GM23338 (cell line): ENCODE measurements at regions not wholly inside any gene's neighbourhood (a gene's known extent, or its start where the extent isn't known, plus 50 kb on each side); places are given as distances from the start of the nearest gene placed in this dataset.

ENCODE experiments used
- ATAC-seq: fragments of 200-7000 bp; cut with Tn5 transposase; 3 replicates; pipeline ENCODE4 v1.9.1; 2020
- DNase-seq: peaks from one replicate; pipeline ENCODE4 v3.0.0-alpha.2; 2015; ENCODE audit warnings: low spot score
- H2AFZ ChIP-seq: fragments of 200-600 bp; sonication (generic); 2 replicates; pipeline ENCODE4 v1.8.0; 2016; ENCODE audit warnings: antibody characterized with exemption, mild to moderate bottlenecking, moderate library complexity
- H3F3A ChIP-seq: fragments of 200-600 bp; sonication (generic); replicated peaks from 2 replicates; pipeline ENCODE4 v1.8.0; 2017; ENCODE audit warnings: antibody characterized with exemption, mixed run types, low read depth
- H3K27ac ChIP-seq: fragments of 200-600 bp; sonication (generic); 2 replicates; pipeline ENCODE4 v1.6.1; 2016; ENCODE audit warnings: low read depth
- H3K27me3 ChIP-seq: fragments of 200-600 bp; sonication (generic); 2 replicates; pipeline ENCODE4 v1.8.0; 2016; ENCODE audit warnings: mild to moderate bottlenecking, mixed run types, moderate library complexity; ENCODE audit not compliant: insufficient read depth
- H3K36me3 ChIP-seq: fragments of 200-600 bp; sonication (generic); 2 replicates; pipeline ENCODE4 v1.8.0; 2016; ENCODE audit warnings: mild to moderate bottlenecking; ENCODE audit not compliant: insufficient read depth
- H3K4me1 ChIP-seq: fragments of 200-600 bp; sonication (generic); 2 replicates; pipeline ENCODE4 v1.8.0; 2016; ENCODE audit warnings: mild to moderate bottlenecking, moderate library complexity; ENCODE audit not compliant: insufficient read depth
- H3K4me2 ChIP-seq: fragments of 200-600 bp; sonication (generic); 2 replicates; pipeline ENCODE4 v1.7.1; 2017; ENCODE audit warnings: mixed run types
- H3K4me3 ChIP-seq: fragments of 200-600 bp; sonication (generic); 2 replicates; pipeline ENCODE4 v1.6.1; 2016; ENCODE audit warnings: mixed run types
- H3K79me2 ChIP-seq: fragments of 200-600 bp; sonication (generic); replicated peaks from 2 replicates; pipeline ENCODE4 v1.8.0; 2017; ENCODE audit warnings: mild to moderate bottlenecking; ENCODE audit not compliant: insufficient read depth
- H3K9me2 ChIP-seq: fragments of 200-600 bp; sonication (generic); 2 replicates; pipeline ENCODE4 v1.8.0; 2017; ENCODE audit not compliant: insufficient read depth
- H4K20me1 ChIP-seq: fragments of 200-600 bp; sonication (generic); replicated peaks from 2 replicates; pipeline ENCODE4 v1.8.0; 2017; ENCODE audit warnings: mild to moderate bottlenecking; ENCODE audit not compliant: insufficient read depth
- H3K27ac Mint-ChIP-seq: 2 replicates; pipeline ENCODE4 v1.8.0; 2020; ENCODE audit warnings: inconsistent platforms, mild to moderate bottlenecking, moderate library complexity, mixed read lengths
- H3K27me3 Mint-ChIP-seq: 3 replicates; pipeline ENCODE4 v1.8.0; 2022; ENCODE audit warnings: low read depth, mild to moderate bottlenecking, moderate library complexity, mixed read lengths, inconsistent platforms; ENCODE audit not compliant: insufficient read depth, poor library complexity
- H3K36me3 Mint-ChIP-seq: 3 replicates; pipeline ENCODE4 v1.8.0; 2021; ENCODE audit warnings: low read depth, mild to moderate bottlenecking, inconsistent platforms, moderate library complexity, mixed read lengths
- H3K4me1 Mint-ChIP-seq: 3 replicates; pipeline ENCODE4 v1.8.0; 2020; ENCODE audit warnings: mild to moderate bottlenecking, inconsistent platforms, mixed read lengths
- H3K4me3 Mint-ChIP-seq: 3 replicates; pipeline ENCODE4 v1.8.0; 2021; ENCODE audit warnings: moderate library complexity, mild to moderate bottlenecking, inconsistent platforms, mixed read lengths
- H3K9me3 Mint-ChIP-seq: 3 replicates; pipeline ENCODE4 v1.8.0; 2020; ENCODE audit warnings: moderate library complexity, mild to moderate bottlenecking, inconsistent platforms, mixed read lengths
- CREB1 ChIP-seq: fragments of 250-450 bp; sonication (Bioruptor Pico); IDR thresholded peaks from 2 replicates; pipeline ENCODE4 v1.5.0; 2020; ENCODE audit warnings: low read depth, mild to moderate bottlenecking, moderate library complexity
- NANOG ChIP-seq: IDR thresholded peaks from 2 replicates; pipeline ENCODE4 v1.6.1; 2016; ENCODE audit warnings: antibody characterized with exemption, borderline replicate concordance
- STAT1 ChIP-seq: IDR thresholded peaks from one replicate; pipeline ENCODE4 v1.6.1; 2016; ENCODE audit warnings: antibody characterized with exemption; ENCODE audit not compliant: unreplicated experiment
- ZNF331 ChIP-seq: fragments of 250-450 bp; sonication (Bioruptor Pico); IDR thresholded peaks from 2 replicates; pipeline ENCODE4 v1.5.0; 2020; ENCODE audit warnings: low read depth, mild to moderate bottlenecking, moderate library complexity
- TF ChIP-seq, protein P1 (sequence below): fragments of 250-450 bp; sonication (Bioruptor Pico); IDR thresholded peaks from 2 replicates; pipeline ENCODE4 v1.5.0; 2020; ENCODE audit warnings: mild to moderate bottlenecking, moderate library complexity

DNA sequence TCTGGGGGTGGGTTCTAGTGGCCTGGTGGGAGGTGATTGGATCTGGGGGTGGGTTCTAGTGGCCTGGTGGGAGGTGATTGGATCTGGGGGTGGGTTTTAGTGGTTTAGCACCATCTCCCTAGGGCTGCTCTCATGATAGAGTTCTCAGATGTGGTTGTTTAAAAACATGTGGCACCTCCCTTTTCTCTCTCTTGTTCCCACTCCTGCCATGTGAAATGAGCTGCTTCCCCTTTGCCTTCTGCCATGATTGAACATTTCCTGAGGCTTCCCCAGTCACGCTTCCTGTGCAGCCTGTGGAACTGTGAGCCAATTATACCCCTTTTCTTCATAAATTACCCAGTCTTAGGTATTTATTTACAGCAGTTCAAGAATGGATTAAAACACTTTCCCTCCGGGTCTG, 327.3 kb upstream of the AJAP1 start:
- Histone ChIP-seq H3K27ac (no peak overlapping the region), H3K9me2 (no peaks in the 10 kb centered on the region), H3K36me3 (no peaks in the 10 kb centered on the region), H4K20me1 (no peaks in the 10 kb centered on the region), H3K4me3 (no peak overlapping the region), H2AFZ (no peak overlapping the region), H3K27me3 (no peaks in the 10 kb centered on the region), H3K4me1 (no peaks in the 10 kb centered on the region), H3F3A (no peaks in the 10 kb centered on the region), H3K79me2 (no peaks in the 10 kb centered on the region), H3K4me2 (no peak overlapping the region)
- no peaks in the 10 kb centered on the region; the same call in 2 of the 3 replicates for H3K4me1 Mint-ChIP-seq
- H3K36me3 Mint-ChIP-seq = peaks cover 54% of the 10 kb centered on the region
- peaks cover 8% of the 10 kb centered on the region for H3K27me3 Mint-ChIP-seq
- no peak overlapping the region for H3K4me3 Mint-ChIP-seq
- ATAC-seq (no peak), DNase-seq (no peak)
- H3K27ac Mint-ChIP-seq = no peak overlapping the region
- peaks cover 100% of the 10 kb centered on the region for H3K9me3 Mint-ChIP-seq
- TF ChIP-seq STAT1 (no peak), ZNF331 (no peak), CREB1 (CRISPR knock-in tag) (no peak), NANOG (no peak)

GRCh38 chr1:4328402-4329071, 325.9 kb upstream of the AJAP1 start:
- no peak for DNase-seq

GRCh38 chr1:4330805-4331766, 323.3 kb upstream of the AJAP1 start:
- Histone ChIP-seq H3K27ac (no peak overlapping the region), H2AFZ (no peak overlapping the region), H3K4me1 (no peaks in the 10 kb centered on the region), H3K4me2 (no peak overlapping the region), H3K79me2 (no peaks in the 10 kb centered on the region), H3K36me3 (no peaks in the 10 kb centered on the region), H3F3A (no peaks in the 10 kb centered on the region), H3K27me3 (no peaks in the 10 kb centered on the region), H4K20me1 (no peaks in the 10 kb centered on the region), H3K4me3 (no peak overlapping the region), H3K9me2 (no peaks in the 10 kb centered on the region)
- H3K27ac Mint-ChIP-seq = no peak overlapping the region
- no peaks in the 10 kb centered on the region; the same call in 2 of the 3 replicates for H3K4me1 Mint-ChIP-seq
- H3K4me3 Mint-ChIP-seq = no peak overlapping the region
- peaks cover 4% of the 10 kb centered on the region for H3K27me3 Mint-ChIP-seq
- peaks cover 89% of the 10 kb centered on the region for H3K9me3 Mint-ChIP-seq
- peaks cover 38% of the 10 kb centered on the region for H3K36me3 Mint-ChIP-seq
- DNase-seq = no peak
- no peak for ATAC-seq
- TF ChIP-seq, protein P1, sequence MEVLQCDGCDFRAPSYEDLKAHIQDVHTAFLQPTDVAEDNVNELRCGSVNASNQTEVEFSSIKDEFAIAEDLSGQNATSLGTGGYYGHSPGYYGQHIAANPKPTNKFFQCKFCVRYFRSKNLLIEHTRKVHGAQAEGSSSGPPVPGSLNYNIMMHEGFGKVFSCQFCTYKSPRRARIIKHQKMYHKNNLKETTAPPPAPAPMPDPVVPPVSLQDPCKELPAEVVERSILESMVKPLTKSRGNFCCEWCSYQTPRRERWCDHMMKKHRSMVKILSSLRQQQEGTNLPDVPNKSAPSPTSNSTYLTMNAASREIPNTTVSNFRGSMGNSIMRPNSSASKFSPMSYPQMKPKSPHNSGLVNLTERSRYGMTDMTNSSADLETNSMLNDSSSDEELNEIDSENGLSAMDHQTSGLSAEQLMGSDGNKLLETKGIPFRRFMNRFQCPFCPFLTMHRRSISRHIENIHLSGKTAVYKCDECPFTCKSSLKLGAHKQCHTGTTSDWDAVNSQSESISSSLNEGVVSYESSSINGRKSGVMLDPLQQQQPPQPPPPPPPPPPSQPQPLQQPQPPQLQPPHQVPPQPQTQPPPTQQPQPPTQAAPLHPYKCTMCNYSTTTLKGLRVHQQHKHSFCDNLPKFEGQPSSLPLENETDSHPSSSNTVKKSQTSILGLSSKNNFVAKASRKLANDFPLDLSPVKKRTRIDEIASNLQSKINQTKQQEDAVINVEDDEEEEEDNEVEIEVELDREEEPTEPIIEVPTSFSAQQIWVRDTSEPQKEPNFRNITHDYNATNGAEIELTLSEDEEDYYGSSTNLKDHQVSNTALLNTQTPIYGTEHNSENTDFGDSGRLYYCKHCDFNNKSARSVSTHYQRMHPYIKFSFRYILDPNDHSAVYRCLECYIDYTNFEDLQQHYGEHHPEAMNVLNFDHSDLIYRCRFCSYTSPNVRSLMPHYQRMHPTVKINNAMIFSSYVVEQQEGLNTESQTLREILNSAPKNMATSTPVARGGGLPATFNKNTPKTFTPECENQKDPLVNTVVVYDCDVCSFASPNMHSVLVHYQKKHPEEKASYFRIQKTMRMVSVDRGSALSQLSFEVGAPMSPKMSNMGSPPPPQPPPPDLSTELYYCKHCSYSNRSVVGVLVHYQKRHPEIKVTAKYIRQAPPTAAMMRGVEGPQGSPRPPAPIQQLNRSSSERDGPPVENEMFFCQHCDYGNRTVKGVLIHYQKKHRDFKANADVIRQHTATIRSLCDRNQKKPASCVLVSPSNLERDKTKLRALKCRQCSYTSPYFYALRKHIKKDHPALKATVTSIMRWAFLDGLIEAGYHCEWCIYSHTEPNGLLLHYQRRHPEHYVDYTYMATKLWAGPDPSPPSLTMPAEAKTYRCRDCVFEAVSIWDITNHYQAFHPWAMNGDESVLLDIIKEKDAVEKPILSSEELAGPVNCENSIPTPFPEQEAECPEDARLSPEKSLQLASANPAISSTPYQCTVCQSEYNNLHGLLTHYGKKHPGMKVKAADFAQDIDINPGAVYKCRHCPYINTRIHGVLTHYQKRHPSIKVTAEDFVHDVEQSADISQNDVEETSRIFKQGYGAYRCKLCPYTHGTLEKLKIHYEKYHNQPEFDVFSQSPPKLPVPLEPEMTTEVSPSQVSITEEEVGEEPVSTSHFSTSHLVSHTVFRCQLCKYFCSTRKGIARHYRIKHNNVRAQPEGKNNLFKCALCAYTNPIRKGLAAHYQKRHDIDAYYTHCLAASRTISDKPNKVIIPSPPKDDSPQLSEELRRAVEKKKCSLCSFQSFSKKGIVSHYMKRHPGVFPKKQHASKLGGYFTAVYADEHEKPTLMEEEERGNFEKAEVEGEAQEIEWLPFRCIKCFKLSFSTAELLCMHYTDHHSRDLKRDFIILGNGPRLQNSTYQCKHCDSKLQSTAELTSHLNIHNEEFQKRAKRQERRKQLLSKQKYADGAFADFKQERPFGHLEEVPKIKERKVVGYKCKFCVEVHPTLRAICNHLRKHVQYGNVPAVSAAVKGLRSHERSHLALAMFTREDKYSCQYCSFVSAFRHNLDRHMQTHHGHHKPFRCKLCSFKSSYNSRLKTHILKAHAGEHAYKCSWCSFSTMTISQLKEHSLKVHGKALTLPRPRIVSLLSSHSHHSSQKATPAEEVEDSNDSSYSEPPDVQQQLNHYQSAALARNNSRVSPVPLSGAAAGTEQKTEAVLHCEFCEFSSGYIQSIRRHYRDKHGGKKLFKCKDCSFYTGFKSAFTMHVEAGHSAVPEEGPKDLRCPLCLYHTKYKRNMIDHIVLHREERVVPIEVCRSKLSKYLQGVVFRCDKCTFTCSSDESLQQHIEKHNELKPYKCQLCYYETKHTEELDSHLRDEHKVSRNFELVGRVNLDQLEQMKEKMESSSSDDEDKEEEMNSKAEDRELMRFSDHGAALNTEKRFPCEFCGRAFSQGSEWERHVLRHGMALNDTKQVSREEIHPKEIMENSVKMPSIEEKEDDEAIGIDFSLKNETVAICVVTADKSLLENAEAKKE (CRISPR knock-in tag) = no peak

More at GRCh38 chr1:4328402-4329071, 325.9 kb upstream of the AJAP1 start:
- Histone ChIP-seq H3K4me3 (no peak overlapping the region), H3K36me3 (no peaks in the 10 kb centered on the region), H3K4me2 (no peak overlapping the region), H3K27me3 (no peaks in the 10 kb centered on the region), H2AFZ (no peak overlapping the region), H3K27ac (no peak overlapping the region), H3K79me2 (no peaks in the 10 kb centered on the region), H4K20me1 (no peaks in the 10 kb centered on the region), H3K9me2 (no peaks in the 10 kb centered on the region), H3K4me1 (no peaks in the 10 kb centered on the region), H3F3A (no peaks in the 10 kb centered on the region)
- Mint-ChIP-seq H3K9me3 (peaks cover 89% of the 10 kb centered on the region), H3K36me3 (peaks cover 49% of the 10 kb centered on the region), H3K27me3 (peaks cover 8% of the 10 kb centered on the region), H3K4me3 (no peak overlapping the region), H3K27ac (no peak overlapping the region), H3K4me1 (no peaks in the 10 kb centered on the region; the same call in 2 of the 3 replicates)
- no peak for ATAC-seq
- TF ChIP-seq STAT1 = no peak
- no peak for TF ChIP-seq CREB1 (CRISPR knock-in tag)
- TF ChIP-seq ZNF331 = no peak
